ENCODE measurements at regions not wholly inside any gene's neighbourhood (a gene's known extent, or its start where the extent isn't known, plus 50 kb on each side); places are given as distances from the start of the nearest gene placed in this dataset.

- no peak for DNase-seq (ENCODE audit: low read depth)
These were observed 149.1 kb downstream of the BMP4 start for GRCh38 chr14:53807542-53807941.

GRCh38 chr14:53807108-53807507 lies 149.5 kb downstream of the BMP4 start:
- no peak for DNase-seq (ENCODE audit: low read depth)

GRCh38 chr14:53796734-53797133 lies 159.9 kb downstream of the BMP4 start:
- no peak for DNase-seq (ENCODE audit: low read depth)

DNA sequence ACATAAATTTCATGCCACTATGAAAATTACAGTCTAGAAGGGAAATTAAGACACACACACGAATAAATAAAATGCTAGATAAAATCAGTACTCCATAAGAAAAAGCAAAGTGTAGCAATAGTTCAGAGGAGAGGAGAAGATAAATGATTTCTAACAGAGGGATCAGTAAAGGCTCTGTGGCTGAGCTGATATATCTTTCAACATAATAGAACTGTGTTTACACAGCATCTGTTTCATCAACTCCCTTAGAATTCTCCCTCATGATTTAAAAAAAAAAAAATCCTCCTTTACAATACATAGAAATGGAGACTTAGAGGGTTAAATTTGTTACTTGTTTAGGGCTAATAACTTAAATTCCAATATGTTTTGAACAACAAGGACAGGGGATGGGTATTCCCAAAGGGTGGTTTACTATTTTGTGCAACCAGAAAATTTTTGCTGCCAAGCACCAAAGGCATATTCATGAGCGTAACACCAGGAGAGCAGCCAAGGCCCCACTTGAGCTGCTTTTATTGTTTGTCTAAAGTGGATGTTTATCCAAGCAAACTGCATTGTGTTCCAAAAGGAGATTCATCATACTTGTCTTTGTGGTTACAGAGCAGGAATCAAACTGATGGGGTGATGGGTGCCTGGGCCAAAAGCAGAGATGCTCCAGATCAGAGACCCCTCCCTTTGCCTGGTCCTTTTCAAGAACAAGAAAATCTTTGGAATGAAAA lies 162.7 kb downstream of the BMP4 start:
- DNase-seq (ENCODE audit: low read depth) = no peak

GRCh38 chr14:53792909-53793308 lies 163.7 kb downstream of the BMP4 start:
- DNase-seq (ENCODE audit: low read depth) = no peak

DNA sequence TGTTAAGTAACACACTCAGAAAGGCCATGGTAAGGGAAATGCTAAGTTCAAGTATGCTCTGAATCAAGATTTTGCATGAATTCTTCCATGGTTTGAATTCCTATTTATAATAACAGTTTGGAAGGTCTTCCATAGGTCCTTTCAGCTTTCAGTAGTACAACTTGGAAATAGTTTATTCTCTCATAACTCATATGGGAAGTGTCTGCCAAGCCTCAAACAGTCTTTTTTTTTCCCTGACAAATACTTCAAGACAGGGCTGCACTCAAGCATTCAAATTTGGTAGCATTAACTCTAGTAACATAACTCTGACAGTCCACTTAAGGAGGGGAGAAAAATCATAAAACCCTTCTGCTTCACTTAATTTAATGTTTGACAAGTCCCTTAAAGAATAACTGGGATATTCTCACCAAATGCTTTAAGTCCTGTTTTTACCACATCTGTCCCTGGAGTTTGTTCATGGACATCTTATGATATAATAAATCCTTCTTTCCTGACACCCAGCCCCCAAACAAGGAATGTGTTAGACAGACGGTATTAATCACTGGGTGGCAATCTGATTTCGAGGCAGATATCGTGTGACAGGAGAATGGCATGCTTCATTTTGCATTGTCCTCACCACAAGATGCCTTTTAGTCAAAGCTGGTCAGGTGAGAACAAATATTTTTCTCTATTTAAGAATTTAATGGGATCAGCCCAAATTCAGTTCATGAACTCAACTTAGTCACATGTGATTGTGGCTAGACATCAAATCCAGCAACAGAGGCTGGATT lies 165.7 kb downstream of the BMP4 start:
- DNase-seq (ENCODE audit: low read depth) = no peak

GRCh38 chr14:53788566-53788965 lies 168.1 kb downstream of the BMP4 start:
- no peak for DNase-seq (ENCODE audit: low read depth)

- no peak for DNase-seq (ENCODE audit: low read depth)
These were observed 170.6 kb downstream of the BMP4 start for GRCh38 chr14:53786045-53786444.

- DNase-seq (ENCODE audit: low read depth) = no peak
These were observed 171.9 kb downstream of the BMP4 start for GRCh38 chr14:53784688-53785087.

GRCh38 chr14:53783256-53783655 lies 173.4 kb downstream of the BMP4 start:
- no peak for DNase-seq (ENCODE audit: low read depth)

- no peak for DNase-seq (ENCODE audit: low read depth)
These were observed 176.5 kb downstream of the BMP4 start for GRCh38 chr14:53780051-53780555.

DNA sequence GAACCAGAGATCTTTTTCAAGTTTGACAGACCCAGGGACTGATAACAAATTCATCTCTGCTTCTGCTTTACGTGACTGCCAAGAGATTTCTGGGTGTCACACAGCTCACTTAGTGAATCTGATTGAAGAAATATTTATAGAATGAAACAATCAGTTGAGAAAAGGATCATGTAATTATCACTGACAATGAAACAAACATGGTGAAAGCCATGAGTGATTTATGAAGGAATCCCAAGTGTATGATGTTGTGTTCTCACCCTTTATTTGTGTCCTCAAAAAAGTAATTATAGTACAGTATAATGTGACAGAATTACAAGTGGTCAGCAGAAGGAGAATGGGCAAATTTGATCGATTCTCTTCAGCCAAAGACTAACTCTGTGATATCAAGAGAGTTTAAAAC lies 177.3 kb downstream of the BMP4 start:
- no peak for DNase-seq (ENCODE audit: low read depth)

- no peak for DNase-seq (ENCODE audit: low read depth)
These were observed 178.4 kb downstream of the BMP4 start for GRCh38 chr14:53778263-53778662.

- no peak for DNase-seq (ENCODE audit: low read depth)
These were observed 183.7 kb downstream of the BMP4 start for GRCh38 chr14:53772936-53773335.

- no peak for DNase-seq (ENCODE audit: low read depth)
These were observed 189.1 kb downstream of the BMP4 start for GRCh38 chr14:53767566-53767965.

DNA sequence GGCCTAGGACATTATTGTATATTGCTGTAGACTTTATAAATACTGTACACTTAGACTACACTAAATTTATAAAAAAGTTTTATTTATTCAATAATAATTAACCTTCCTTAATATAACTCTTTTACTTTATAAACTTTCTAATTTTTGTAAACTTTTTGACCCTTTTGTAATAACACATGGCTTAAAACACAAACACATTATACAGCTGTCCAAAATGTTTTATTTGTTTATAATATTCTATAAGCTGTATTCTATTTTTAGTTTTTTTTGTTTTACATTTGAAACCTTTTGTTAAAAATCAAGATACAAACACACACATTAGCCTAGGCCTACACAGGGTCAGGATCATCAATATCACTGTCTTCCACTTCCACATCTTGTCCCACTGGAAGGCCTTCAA lies 190.0 kb downstream of the BMP4 start:
- no peak for DNase-seq (ENCODE audit: low read depth)

DNA sequence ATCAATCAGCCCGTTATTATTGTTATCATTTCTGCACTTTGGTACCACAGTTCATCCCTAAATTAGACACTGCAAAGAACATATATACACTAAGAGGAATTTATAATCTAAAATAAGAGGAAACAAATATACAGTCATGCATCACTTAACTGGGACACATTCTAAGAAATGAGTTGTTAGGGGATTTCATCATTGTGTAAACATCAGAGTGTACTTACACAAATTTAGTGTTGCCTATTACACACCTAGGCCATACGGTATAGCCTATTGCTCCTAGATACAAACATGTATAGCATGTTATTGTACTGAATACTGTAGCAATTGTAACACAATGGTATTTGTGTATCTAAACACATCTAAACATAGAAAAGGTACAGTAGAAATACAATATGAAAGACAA lies 190.5 kb downstream of the BMP4 start:
- no peak for DNase-seq (ENCODE audit: low read depth)

- no peak for DNase-seq (ENCODE audit: low read depth)
These were observed 191.8 kb downstream of the BMP4 start for GRCh38 chr14:53764846-53765245.

DNA sequence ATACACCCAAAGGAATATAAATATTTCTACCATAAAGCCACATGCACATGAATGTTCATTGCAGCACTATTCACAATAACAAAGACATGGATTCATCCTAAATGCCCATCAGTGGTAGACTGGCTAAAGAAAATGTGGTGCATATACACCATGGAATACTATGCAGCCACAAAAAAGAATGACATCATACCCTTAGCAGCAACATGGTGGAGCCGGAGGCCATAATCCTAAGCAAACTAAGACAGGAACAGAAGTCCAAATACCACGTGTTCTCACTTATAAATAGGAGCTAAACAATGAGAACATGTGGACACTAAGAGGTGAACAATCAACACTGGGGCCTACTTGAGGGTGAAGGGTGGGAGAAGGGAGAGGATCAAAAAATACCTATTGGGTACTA lies 198.5 kb downstream of the BMP4 start:
- DNase-seq (ENCODE audit: low read depth) = no peak

GRCh38 chr14:53757732-53758131 lies 198.9 kb downstream of the BMP4 start:
- DNase-seq (ENCODE audit: low read depth) = no peak

GRCh38 chr14:53751650-53752049 lies 205.0 kb downstream of the BMP4 start:
- no peak for DNase-seq (ENCODE audit: low read depth)

- no peak for DNase-seq (ENCODE audit: low read depth)
These were observed 207.9 kb downstream of the BMP4 start for GRCh38 chr14:53748691-53749090.

GRCh38 chr14:53744857-53745256 lies 211.8 kb downstream of the BMP4 start:
- DNase-seq (ENCODE audit: low read depth) = no peak

GRCh38 chr14:53743371-53743770 lies 213.3 kb downstream of the BMP4 start:
- DNase-seq (ENCODE audit: low read depth) = no peak
